GM10266 (cell line): ENCODE measurements at regions not wholly inside any gene's neighbourhood (a gene's known extent, or its start where the extent isn't known, plus 50 kb on each side); places are given as distances from the start of the nearest gene placed in this dataset.
"Not testable (repeated sequence)": the region's sequence is repeated elsewhere in the genome, so short reads cannot be mapped to it uniquely, and the experiment has no call there.

Experiments used
- DNase-seq: peaks from one replicate; pipeline ENCODE4 v3.0.0; 2012; ENCODE audit errors: extremely low spot score
- CTCF ChIP-seq: IDR thresholded peaks from 2 replicates; pipeline ENCODE4 v1.5.1; 2012; ENCODE audit warnings: mild to moderate bottlenecking, low read depth; ENCODE audit not compliant: control insufficient read depth, insufficient read depth; ENCODE audit errors: missing control alignments

GRCh38 chr4:181018472-181018871 is 1224.7 kb upstream of the TENM3 start:
- TF ChIP-seq CTCF = no peak

DNA sequence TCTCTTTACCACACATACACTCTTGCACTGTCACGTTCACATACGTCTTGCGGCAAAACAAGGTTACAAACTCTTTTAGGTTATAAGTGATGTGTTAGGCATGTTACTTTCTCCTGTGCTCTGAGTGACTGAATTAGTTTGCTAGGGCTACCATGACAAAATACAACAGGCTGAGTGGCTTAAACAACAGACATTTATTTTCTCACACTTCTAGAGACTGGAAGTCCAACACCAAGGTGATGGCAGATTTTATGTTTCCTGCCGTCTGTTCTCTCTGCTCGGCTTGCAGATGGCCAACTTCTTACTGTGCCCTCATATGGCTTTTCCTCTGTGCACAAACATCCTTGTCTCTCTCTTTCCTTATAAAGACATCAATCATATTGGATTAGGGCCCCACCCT is 1224.3 kb upstream of the TENM3 start:
- no peak for TF ChIP-seq CTCF
- no peak for DNase-seq

More at GRCh38 chr4:181018472-181018871, 1224.7 kb upstream of the TENM3 start:
- no peak for DNase-seq

- TF ChIP-seq CTCF = no peak
- no peak for DNase-seq
These were observed 1222.7 kb upstream of the TENM3 start for GRCh38 chr4:181020456-181020855.

GRCh38 chr4:181021213-181021612 is 1222.0 kb upstream of the TENM3 start:
- TF ChIP-seq CTCF = no peak

DNA sequence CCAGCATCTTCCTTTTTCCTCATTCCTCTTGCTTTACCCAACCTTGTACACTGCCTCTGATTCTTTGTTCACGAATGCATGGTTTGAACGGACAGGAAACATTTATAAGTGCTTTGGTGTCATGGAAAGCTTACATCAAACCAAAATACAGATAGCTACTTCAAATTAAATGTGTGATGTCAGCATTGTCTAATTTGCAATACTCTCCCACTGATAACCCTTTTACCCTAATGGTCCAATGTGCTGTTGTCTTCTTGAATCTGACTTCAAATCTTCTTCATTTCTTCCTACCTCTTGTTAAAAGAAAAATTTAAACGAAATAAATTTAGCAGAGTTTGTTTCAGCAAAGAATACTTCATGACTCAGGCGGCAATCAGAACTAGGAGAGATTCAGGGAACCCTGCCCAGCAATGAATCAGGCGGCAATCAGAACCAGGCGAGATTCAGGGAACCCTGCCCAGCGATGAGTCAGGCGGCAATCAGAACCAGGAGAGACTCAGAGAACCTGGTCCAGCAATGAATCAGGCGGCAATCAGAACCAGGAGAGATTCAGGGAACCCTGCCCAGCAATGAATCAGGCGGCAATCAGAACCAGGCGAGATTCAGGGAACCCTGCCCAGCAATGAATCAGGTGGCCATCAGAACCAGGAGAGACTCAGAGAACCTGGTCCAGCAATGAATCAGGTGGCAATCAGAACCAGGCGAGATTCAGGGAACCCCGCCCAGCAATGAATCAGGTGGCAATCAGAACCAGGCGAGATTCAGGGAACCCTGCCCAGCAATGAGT is 1212.9 kb upstream of the TENM3 start:
- DNase-seq = not testable (repeated sequence)

More at GRCh38 chr4:181021213-181021612, 1222.0 kb upstream of the TENM3 start:
- no peak for DNase-seq

DNA sequence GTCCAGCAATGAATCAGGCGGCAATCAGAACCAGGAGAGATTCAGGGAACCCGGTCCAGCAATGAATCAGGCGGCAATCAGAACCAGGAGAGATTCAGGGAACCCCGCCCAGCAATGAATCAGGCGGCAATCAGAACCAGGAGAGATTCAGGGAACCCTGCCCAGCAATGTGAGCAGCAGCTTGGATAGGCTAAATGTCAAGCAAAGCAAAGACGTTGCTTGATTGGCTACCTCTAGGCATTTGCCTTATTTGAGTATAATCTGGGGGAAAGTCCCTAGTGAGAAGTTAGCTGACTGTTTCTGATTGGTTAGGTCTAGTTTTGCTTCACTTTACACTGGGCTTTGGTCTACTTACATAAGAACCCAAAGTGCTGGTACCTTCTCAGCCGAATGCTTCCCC is 1212.2 kb upstream of the TENM3 start:
- DNase-seq = no peak
- no peak for TF ChIP-seq CTCF

- TF ChIP-seq CTCF = no peak
- no peak for DNase-seq
These were observed 1199.7 kb upstream of the TENM3 start for GRCh38 chr4:181043486-181043885.
